ENCODE measurements at regions not wholly inside any gene's neighbourhood (a gene's known extent, or its start where the extent isn't known, plus 50 kb on each side); places are given as distances from the start of the nearest gene placed in this dataset.

- TF ChIP-seq CTCF (IDR thresholded peaks at IDR 0.05; ENCODE audit: low read depth, low read length, missing control alignments) = no peak
- DNase-seq (ENCODE audit: low read depth) = no peak
- H3K4me3 ChIP-seq (ENCODE audit: low read depth, low read length) = no peak overlapping the region
Measured at GRCh38 chr10:35712486-35712885, 70.4 kb upstream of the FZD8 start.

DNA sequence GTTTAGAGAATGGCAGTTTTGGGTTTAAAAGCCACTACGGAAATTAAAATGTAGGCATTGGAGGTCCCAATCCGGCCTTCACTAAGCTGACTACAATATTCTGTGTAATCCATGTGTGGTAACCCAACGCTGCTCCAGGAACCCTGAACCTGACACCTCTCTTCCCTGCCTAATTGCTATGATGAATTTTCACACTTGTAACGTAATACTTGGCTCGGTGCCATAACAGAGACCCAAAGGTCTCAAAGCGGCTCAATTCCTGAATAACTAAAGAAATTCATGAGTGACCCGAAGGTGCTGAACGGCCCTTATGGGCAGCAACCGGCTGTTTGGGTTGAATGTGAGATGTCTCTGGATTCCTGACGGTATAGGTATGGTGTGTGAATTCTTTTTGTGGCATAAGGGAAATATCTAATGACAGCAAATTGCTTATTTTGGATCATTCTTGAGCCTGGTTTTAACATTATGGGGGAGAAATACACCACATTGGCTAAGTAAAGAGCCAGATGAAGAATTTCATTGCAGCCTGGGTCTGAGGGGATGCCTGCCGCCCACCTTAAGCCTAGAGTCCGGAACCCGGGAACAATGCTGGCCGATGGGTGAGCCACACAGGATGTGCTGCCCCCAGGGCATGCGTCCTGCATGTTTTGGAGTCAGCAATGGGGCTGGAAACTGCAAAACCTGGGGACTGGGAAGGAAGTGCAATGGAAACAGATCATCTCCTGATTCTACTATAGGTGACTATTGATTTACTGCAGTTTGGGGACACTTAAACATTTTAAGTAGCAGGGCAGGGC, 69.7 kb upstream of the FZD8 start:
- DNase-seq (ENCODE audit: low read depth) = no peak
- no peak for TF ChIP-seq CTCF (IDR thresholded peaks at IDR 0.05; ENCODE audit: low read depth, low read length, missing control alignments)
- no peak overlapping the region for H3K4me3 ChIP-seq (ENCODE audit: low read depth, low read length)

DNA sequence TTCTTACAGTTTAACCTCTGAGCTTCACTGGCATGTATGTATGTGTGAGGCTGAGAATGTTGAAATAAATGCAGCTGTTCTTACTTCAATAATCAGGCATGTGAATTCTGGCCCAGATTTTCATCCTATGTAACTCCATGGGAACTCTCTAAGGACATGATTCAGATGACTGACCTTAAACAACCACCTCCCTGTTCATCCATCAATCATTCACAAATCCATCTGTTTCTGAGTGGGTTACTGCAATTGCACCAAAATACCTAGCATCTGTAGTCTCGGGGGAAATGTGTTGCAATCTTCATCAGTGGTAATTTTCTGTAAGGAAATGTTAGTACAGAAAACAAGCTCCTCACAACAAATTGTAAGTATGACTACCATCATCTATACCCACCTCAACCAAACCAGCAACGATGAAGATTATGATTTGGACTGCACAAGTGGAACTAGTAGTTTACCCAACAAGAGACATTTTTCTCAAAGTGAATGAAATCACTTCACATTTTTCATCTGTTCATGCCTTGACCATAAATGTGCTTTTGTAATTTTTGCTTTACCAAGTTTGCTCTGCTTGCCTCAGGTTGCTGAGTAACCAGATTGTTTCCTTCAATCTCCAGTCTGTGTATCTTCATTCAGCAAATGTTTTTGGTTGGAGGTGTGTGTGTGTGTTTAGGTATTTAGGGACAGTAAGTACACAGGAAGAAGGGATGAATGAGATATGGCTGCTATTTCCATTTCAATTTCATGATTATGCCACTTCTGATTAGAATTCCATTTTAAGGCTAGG, 65.7 kb upstream of the FZD8 start:
- DNase-seq (ENCODE audit: low read depth) = no peak
- no peak for TF ChIP-seq CTCF (IDR thresholded peaks at IDR 0.05; ENCODE audit: low read depth, low read length, missing control alignments)

DNA sequence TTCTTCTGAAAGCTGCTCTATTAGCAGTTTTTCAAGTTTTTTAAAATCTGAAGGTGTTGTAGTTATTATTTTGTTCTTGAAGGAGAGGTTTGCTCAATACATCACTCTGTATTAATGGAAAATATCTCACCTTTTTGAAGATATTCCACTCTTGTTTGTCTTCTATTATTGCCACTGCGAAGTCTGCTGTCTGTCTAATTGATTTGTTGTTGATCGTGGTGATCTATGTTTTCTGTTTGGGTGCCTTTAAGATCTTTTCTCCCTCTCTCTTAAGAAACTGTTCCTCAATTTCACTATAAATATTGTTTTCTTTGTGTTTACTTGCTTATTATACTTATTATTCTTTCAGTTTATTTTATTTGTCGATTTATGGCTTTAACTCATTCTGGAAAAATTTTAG, 64.9 kb upstream of the FZD8 start:
- no peak for TF ChIP-seq CTCF (IDR thresholded peaks at IDR 0.05; ENCODE audit: low read depth, low read length, missing control alignments)
- H3K4me3 ChIP-seq (ENCODE audit: low read depth, low read length) = no peak overlapping the region
- no peak for DNase-seq (ENCODE audit: low read depth)

More for the DNA sequence above, 65.7 kb upstream of the FZD8 start:
- H3K4me3 ChIP-seq (ENCODE audit: low read depth, low read length) = no peak overlapping the region

DNA sequence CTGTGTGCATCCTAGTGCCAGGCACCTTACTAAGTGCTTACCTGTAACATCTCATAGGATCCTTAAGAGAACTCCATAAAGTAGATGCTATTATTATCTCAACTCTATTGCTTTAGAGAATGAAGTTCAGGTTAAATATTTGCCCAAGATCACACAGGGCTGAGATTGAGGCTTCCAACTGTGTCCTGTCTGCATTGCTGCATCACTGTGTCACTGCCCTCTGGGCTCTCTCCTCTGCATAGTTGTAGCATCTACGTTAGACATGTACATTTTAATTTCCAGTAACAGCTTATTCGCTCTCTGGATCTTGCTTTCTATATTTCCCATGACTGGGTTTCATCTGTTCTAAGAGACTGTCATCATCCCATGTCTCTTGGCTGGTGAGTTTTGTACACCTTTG, 63.6 kb upstream of the FZD8 start:
- no peak for TF ChIP-seq CTCF (IDR thresholded peaks at IDR 0.05; ENCODE audit: low read depth, low read length, missing control alignments)
- no peak overlapping the region for H3K4me3 ChIP-seq (ENCODE audit: low read depth, low read length)
- no peak for DNase-seq (ENCODE audit: low read depth)

- DNase-seq (ENCODE audit: low read depth) = no peak
- no peak for TF ChIP-seq CTCF (IDR thresholded peaks at IDR 0.05; ENCODE audit: low read depth, low read length, missing control alignments)
- no peak overlapping the region for H3K4me3 ChIP-seq (ENCODE audit: low read depth, low read length)
Measured at GRCh38 chr10:35705051-35705450, 63.0 kb upstream of the FZD8 start.
